AG10803 (cell line): ENCODE measurements at regions not wholly inside any gene's neighbourhood (a gene's known extent, or its start where the extent isn't known, plus 50 kb on each side); places are given as distances from the start of the nearest gene placed in this dataset.

Experiments
- DNase-seq: peaks from one replicate; pipeline ENCODE4 v3.0.0; 2010; ENCODE audit warnings: low read depth
- H3K4me3 ChIP-seq: 2 replicates; pipeline ENCODE4 v1.5.1; 2011; ENCODE audit warnings: mild to moderate bottlenecking, low read length, control low read depth
- TF ChIP-seq, protein P1 (sequence below): conservative IDR thresholded peaks from 2 replicates; pipeline ENCODE4 v1.5.1; 2011; ENCODE audit warnings: mild to moderate bottlenecking, low read length, control low read depth, inconsistent platforms

GRCh38 chr2:201972621-201973255, 60.9 kb upstream of the FZD7 start:
- H3K4me3 ChIP-seq: no peak overlapping the region
- TF ChIP-seq, protein P1, sequence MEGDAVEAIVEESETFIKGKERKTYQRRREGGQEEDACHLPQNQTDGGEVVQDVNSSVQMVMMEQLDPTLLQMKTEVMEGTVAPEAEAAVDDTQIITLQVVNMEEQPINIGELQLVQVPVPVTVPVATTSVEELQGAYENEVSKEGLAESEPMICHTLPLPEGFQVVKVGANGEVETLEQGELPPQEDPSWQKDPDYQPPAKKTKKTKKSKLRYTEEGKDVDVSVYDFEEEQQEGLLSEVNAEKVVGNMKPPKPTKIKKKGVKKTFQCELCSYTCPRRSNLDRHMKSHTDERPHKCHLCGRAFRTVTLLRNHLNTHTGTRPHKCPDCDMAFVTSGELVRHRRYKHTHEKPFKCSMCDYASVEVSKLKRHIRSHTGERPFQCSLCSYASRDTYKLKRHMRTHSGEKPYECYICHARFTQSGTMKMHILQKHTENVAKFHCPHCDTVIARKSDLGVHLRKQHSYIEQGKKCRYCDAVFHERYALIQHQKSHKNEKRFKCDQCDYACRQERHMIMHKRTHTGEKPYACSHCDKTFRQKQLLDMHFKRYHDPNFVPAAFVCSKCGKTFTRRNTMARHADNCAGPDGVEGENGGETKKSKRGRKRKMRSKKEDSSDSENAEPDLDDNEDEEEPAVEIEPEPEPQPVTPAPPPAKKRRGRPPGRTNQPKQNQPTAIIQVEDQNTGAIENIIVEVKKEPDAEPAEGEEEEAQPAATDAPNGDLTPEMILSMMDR: no peak
- no peak for DNase-seq

GRCh38 chr2:201973305-201973928, 60.2 kb upstream of the FZD7 start:
- H3K4me3 ChIP-seq: no peak overlapping the region
- DNase-seq: peak; percentile 13
- TF ChIP-seq, protein P1: no peak

DNA sequence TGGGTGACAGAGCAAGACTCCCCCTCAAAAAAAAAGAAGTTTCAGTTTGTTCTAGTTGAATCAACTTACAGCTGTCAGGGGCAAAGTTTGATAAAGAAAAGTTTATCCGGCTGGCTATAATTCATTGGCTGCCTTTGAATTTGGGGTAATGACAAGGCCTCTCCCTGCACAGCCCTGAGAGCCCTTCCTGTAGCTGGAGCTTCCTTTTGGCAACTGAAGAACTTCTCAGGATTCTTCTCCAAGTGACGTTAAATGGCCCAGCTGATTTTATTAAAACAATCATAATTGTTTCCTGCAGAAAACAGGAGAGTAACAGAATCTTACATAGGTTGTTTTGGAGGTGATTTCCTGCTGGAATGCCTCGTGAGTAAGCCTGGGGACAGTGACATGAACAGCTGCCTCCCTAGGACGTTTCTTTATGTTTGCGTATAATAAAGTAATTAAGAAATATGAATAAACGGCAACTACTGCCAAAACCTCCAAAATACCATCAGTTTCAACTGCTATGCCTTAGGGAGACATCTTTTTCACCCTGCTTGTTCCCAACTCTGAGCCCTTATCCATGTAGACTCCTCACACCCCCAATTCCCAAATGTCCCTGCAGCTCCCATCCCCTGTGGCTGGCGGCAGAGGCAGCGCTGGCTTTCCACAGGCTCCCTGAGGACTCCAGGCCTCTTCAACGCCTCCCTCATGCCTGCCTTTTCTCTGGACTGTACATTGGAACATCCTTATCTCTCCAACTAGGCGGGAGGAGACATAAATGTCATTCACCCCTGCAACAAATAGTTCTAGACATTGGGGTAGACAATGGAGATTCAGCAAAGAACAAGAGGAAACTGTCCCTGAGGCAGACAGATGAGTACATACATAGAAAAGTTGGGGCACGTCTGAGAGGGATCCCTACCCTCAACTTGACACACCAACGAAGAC, 59.2 kb upstream of the FZD7 start:
- no peak for DNase-seq
- TF ChIP-seq, protein P1: no peak
- no peak overlapping the region for H3K4me3 ChIP-seq

GRCh38 chr2:201975434-201975833, 58.2 kb upstream of the FZD7 start:
- TF ChIP-seq, protein P1: no peak
- no peak overlapping the region for H3K4me3 ChIP-seq
- no peak for DNase-seq

- H3K4me3 ChIP-seq: no peak overlapping the region
- no peak for DNase-seq
- TF ChIP-seq, protein P1: no peak
Measured at GRCh38 chr2:201975964-201976612, 57.6 kb upstream of the FZD7 start.

- no peak for DNase-seq
- TF ChIP-seq, protein P1: no peak
- no peak overlapping the region for H3K4me3 ChIP-seq
Measured at GRCh38 chr2:201977651-201978050, 56.0 kb upstream of the FZD7 start.
